Stimulated activated naive CD4-positive, alpha-beta T cell (primary cell): ENCODE measurements at regions not wholly inside any gene's neighbourhood (a gene's known extent, or its start where the extent isn't known, plus 50 kb on each side); places are given as distances from the start of the nearest gene placed in this dataset.

Source experiments
- DNase-seq, 6 experiments: peaks; one replicate each; lab custom pipeline; 2025; lab: John Stamatoyannopoulos, UW

- DNase-seq, result no peak
These were observed 238.7 kb upstream of the SNX7 start for GRCh38 chr1:98422816-98423215.

GRCh38 chr1:98421085-98421435, 240.5 kb upstream of the SNX7 start:
- no peak for DNase-seq

GRCh38 chr1:98420376-98421084, 241.0 kb upstream of the SNX7 start:
- DNase-seq, result no peak

- no peak for DNase-seq
These were observed 243.7 kb upstream of the SNX7 start for GRCh38 chr1:98417820-98418219.

GRCh38 chr1:98410082-98410481, 251.4 kb upstream of the SNX7 start:
- DNase-seq, result no peak

GRCh38 chr1:98406352-98407088, 255.0 kb upstream of the SNX7 start:
- DNase-seq, result no peak

GRCh38 chr1:98405581-98406074, 255.9 kb upstream of the SNX7 start:
- DNase-seq, result no peak

GRCh38 chr1:98404866-98405265, 256.7 kb upstream of the SNX7 start:
- DNase-seq, result no peak

- no peak for DNase-seq
These were observed 257.5 kb upstream of the SNX7 start for GRCh38 chr1:98403963-98404480.

- DNase-seq, result no peak
These were observed 258.7 kb upstream of the SNX7 start for GRCh38 chr1:98402860-98403259.

GRCh38 chr1:98400446-98400845, 261.1 kb upstream of the SNX7 start:
- no peak for DNase-seq

GRCh38 chr1:98399218-98399617, 262.3 kb upstream of the SNX7 start:
- DNase-seq, result no peak

- DNase-seq, result no peak
These were observed 262.9 kb upstream of the SNX7 start for GRCh38 chr1:98398649-98399048.

- DNase-seq, result no peak
These were observed 263.4 kb upstream of the SNX7 start for GRCh38 chr1:98398092-98398491.

- no peak for DNase-seq
These were observed 267.8 kb upstream of the SNX7 start for GRCh38 chr1:98393719-98394118.

GRCh38 chr1:98391175-98391574, 270.3 kb upstream of the SNX7 start:
- DNase-seq, result no peak

GRCh38 chr1:98389809-98390208, 271.7 kb upstream of the SNX7 start:
- no peak for DNase-seq

- DNase-seq, result no peak
These were observed 273.1 kb upstream of the SNX7 start for GRCh38 chr1:98388441-98388840.

GRCh38 chr1:98387701-98388100, 273.8 kb upstream of the SNX7 start:
- no peak for DNase-seq

- DNase-seq, result no peak
These were observed 274.7 kb upstream of the SNX7 start for GRCh38 chr1:98386675-98387440.

GRCh38 chr1:98385652-98386051, 275.9 kb upstream of the SNX7 start:
- no peak for DNase-seq

GRCh38 chr1:98384461-98385141, 276.9 kb upstream of the SNX7 start:
- no peak for DNase-seq
